GM19328 (cell line): ENCODE measurements at regions not wholly inside any gene's neighbourhood (a gene's known extent, or its start where the extent isn't known, plus 50 kb on each side); places are given as distances from the start of the nearest gene placed in this dataset.
"Not testable (repeated sequence)": the region's sequence is repeated elsewhere in the genome, so short reads cannot be mapped to it uniquely, and the experiment has no call there.

ENCODE experiments used
- ATAC-seq: cut with Tn5 transposase; IDR thresholded peaks from one replicate; pipeline ENCODE4 v1.9.1; 2021; ENCODE audit warnings: mild to moderate bottlenecking, moderate library complexity; ENCODE audit not compliant: unreplicated experiment

- no peak for ATAC-seq
Measured at GRCh38 chr1:172795741-172796140, 136.8 kb downstream of the FASLG start.

GRCh38 chr1:172799804-172800203, 140.9 kb downstream of the FASLG start:
- ATAC-seq = not testable (repeated sequence)

DNA sequence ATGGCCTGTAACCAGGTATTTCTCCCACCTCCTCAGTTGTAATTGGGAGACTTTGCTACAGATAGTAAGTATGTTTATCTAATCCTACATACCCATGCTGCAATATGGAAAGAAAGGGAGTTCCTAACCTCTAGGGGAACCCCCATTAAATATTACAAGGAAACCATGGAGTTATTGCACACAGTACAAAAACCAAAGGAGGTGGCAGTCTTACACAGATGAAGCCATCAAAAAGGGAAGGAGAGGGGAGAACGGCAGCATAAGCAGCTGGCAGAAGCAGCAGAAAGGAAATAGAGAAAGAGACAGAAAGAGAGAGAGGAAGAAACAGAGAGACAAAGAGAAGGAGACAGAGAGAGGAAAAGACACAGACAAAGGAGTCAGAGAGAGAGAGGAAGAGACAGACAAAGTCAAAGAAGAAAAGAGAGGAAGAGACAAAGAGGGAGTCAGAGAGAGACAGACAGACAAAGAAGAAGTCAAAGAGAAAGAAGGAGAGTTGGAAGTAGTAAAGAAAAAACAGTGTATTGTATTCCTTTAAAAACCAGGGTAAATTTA, 142.9 kb downstream of the FASLG start:
- ATAC-seq = no peak

DNA sequence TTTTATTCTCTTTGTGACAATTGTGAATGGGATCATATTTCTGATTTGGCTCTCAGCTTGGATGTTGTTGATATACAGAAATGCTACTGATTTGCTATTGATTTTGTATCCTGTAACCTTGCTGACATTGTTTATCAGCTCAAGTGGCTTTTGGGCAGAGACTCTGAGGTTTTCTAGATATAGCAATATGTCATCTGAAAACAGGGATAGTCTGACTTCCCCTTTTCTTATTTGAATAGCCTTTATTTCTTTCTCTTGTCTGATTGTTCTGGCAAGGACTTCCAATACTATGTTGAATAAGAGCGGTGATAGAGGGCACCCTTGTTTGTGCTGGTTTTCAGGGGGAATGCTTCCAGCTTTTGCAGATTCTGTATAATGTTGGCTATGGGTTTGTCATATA, 150.8 kb downstream of the FASLG start:
- ATAC-seq = no peak

DNA sequence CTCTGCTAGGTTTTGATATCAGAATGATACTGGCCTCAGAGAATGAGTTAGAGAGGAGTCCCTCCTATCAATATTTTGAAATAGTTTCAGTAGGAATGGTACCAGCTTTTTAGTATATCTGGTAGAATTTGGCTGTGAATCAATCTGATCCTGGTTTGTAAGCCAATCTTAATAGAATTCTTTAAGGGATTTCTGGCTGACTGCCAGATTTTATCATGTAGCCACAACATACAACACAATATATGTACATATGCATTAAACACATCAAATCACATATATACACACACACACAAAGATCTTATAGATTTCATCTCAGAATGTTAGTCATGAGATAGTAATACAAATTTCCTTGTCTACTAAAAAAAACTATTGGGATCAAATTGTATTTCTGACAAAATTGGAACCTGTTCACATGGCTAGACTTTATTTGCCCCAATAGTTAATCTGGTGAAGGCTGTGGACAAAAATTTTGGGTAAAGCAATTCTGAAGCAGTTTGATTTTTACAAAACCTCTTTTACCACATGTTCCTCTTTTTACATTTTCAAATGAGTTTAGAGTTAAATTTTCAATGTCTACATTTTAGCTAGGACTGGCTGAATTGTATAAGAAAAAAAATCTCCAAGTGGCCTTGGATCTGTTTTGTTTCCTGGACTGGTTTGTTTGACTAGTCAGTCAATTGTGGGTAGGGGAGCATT, 151.7 kb downstream of the FASLG start:
- no peak for ATAC-seq

GRCh38 chr1:172811694-172812093, 152.8 kb downstream of the FASLG start:
- no peak for ATAC-seq

DNA sequence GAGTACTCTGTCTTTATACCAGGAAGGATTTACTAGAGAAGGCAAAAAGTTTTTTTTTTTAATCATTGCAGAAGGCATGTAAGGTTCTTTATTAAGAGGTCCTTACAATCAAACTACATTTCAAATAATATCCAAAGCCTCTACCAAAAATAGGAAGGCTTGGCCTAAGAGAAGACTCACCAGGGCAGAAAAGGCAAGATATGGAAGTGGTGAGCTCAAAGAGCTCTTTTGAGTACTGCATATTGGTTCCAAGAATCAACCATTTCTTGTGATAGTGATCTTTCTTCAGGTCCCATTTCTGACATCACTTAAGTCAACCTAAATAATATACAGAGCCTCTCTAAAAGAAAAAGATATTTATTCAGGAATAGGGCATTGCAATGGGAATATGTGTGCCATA, 153.2 kb downstream of the FASLG start:
- no peak for ATAC-seq

GRCh38 chr1:172813330-172813729, 154.4 kb downstream of the FASLG start:
- no peak for ATAC-seq

DNA sequence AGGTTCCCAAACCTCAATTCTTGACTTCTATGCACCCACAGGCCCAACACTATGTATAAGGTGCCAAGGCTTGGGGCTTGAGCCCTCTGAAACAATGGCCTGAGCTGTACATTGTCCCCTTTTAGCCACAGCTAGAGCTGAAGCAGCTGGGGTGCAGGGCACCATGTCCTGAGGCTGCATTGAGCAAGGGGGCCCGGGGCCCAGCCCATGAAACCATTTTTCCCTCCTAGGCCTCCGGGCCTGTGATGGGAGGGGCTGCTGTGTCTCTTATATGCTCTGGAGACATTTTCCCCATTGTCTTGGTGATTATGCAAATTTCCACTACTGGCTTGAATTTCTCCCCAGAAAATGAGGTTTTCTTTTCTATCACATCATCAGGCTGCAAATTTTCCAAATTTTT, 155.5 kb downstream of the FASLG start:
- ATAC-seq = no peak

DNA sequence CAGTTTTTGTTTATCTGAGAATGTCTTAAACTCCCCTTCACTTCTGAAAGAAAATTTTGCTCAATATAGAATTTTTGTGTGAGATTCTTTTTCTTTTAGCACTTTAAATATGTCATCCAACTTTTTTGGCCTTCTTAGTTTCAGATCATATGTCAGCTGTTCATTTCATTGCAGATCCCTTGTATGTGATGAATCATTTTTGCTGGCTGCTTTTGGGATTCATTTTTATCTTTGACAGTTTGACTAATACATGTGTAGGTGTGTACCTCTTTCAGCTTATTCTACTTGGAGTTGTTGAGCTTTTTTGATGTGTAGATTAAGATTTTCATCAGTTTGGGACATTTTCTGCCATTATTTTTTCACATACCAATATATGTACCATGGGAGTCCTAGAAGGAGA, 156.8 kb downstream of the FASLG start:
- no peak for ATAC-seq

DNA sequence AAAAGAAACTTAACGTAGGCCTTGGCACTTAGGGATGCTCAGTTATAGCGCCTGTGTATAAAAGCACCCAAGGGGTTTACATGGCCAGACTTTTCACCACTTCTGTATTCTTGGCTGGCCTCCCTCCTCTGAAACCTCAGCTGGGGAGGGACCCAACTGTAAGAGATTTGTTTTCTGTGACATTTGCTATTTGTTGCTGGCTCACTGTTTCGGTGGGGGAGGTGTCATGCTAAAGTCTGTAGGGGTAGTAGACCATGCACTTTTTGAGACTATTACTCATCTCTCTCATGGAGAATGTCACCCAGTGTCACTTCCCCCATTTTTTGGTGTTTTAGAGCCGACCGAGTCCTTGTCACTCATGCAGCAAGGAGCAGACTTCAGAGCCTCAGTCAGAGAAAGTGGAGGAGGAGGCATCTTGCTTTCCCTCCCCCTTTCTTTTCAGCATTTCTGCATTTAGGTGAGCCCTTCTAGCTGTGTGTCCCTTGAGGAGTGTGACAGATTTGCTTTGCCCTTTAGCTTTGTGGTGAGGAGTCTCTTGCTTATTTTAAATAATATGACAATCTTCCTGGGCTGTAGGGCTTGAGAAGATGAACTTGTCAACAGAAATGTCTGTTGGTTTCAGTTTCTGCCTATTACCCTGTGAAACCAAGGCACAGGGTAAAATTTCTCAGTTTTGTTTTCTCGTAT, 160.1 kb downstream of the FASLG start:
- ATAC-seq = peak; percentile 90

- ATAC-seq = no peak
Measured at GRCh38 chr1:172820475-172821158, 161.7 kb downstream of the FASLG start.

- ATAC-seq = no peak
Measured at GRCh38 chr1:172821609-172822274, 162.8 kb downstream of the FASLG start.

- no peak for ATAC-seq
Measured at GRCh38 chr1:172822886-172823285, 164.0 kb downstream of the FASLG start.

- no peak for ATAC-seq
Measured at GRCh38 chr1:172823534-172823933, 164.6 kb downstream of the FASLG start.

DNA sequence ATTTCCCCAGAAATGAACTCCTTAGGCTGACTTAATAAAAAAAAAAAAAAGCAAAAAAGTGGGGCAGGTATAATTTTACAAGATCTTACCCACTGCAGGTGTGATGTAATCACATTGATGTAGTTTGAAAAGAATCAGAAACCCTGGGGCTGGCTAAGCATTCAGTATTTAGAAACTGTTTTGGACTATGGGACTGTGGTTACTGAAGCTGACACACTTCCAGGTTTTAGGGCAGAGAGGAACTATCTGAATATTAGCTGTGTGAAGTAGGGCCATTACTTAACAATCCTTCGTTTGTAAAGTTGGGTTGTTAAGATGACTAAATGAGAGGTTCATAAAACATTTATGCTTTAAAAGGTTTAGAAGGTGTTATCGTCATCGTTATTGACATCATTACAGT, 165.3 kb downstream of the FASLG start:
- no peak for ATAC-seq

DNA sequence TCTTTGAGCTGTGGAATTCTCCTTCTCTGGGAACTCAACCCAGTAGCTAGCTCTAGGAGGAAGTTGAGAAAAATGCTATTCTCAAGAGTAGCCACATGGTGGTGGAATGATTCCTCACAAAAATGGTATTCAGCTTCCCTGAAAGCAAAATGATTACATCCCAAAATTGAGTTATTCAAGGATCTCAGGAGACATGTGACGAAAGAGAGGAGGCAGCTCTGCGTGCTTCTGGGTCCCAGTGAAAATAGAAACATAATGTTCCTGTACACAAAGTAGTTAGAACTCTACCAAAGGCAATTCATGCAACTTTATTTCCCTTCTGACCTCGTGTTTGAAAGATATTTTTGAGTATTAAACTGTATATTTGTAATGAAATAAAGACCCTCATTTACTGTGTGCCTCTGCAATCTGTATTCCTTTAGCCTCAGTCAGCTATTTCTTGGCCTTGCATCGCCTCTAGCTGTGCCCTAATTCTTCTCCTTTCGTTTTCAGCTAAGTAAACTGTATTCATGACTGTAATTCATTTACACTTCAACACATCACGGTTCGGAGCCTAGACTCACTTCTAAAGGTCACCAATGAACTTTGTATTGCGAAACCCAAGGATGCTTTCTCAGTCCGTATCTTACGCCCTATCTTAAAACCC, 167.3 kb downstream of the FASLG start:
- ATAC-seq = no peak

DNA sequence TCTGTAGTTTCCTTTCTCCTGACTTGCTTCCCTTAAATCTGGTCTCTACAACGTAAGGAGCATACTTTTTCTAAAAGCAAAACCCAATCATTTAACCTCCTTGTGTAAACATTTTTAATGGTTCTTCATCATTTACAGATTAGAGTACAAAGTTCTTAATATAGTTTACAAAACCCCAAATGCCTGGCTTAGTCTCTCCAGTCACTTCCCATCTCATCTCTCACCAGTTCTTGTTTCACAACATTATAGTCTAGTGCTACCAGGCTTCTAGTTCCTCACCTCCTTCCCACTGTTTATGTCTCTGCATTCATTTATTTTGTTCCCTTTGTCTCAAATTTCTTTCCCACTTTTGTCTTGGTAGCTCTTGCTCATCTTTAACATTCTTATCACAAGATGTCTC, 168.4 kb downstream of the FASLG start:
- ATAC-seq = no peak

DNA sequence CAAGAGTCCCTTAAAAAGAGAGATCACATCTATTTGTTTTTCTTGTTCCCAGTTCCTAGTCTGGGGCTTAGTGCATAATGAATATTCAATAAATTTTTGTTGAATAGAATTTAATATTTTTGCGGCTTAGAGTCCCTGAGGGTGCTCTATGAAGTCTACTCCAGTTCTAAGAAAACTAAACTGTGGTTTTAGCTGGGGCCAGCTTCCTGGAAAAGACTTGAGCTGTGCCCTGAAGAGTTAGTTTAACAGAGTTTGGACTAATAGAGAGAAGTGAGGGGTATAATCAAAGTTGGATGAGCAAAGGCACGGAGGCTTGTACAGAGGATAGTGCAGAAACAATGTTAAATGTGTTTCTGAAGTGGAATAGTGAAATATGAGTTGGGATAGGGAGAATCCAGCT, 168.9 kb downstream of the FASLG start:
- no peak for ATAC-seq

GRCh38 chr1:172832006-172832725, 173.3 kb downstream of the FASLG start:
- no peak for ATAC-seq
